ENCODE measurements at regions not wholly inside any gene's neighbourhood (a gene's known extent, or its start where the extent isn't known, plus 50 kb on each side); places are given as distances from the start of the nearest gene placed in this dataset.

- Histone ChIP-seq H4K5ac (ENCODE audit: insufficient read length, low read depth, low read length) (no peak overlapping the region), H3K4me2 (ENCODE audit: insufficient read depth in 1 of 2, low read depth in 2 of 2, low read length in 2 of 2) (no peak overlapping the region), H3K79me1 (ENCODE audit: low read depth, low read length) (no peaks in the 10 kb centered on the region), H3K14ac (ENCODE audit: insufficient read length) (no peak overlapping the region), H2BK12ac (ENCODE audit: low read depth, low read length) (no peak overlapping the region), H2BK120ac (replicated peaks; ENCODE audit: low read depth, low read length) (no peak overlapping the region), H3K4me1 (replicated peaks in 1 of 4; ENCODE audit: control insufficient read depth in 3 of 4, insufficient read depth in 4 of 4, low read length in 3 of 4) (no peaks in the 10 kb centered on the region), H3K56ac (replicated peaks; ENCODE audit: insufficient read length, low read depth, low read length) (no peak overlapping the region), H3K4ac (replicated peaks; ENCODE audit: insufficient read length, low read depth, low read length) (no peak overlapping the region), H2BK15ac (ENCODE audit: low read length) (no peak overlapping the region), H3K9ac (replicated peaks in 1 of 4; ENCODE audit: extremely low read depth in 1 of 4, low read depth in 3 of 4, low read length in 3 of 4) (no peak overlapping the region), H4K20me1 (replicated peaks in 1 of 2; ENCODE audit: control insufficient read depth in 1 of 2, insufficient read depth in 2 of 2, low read length in 2 of 2) (no peaks in the 10 kb centered on the region), H3K27me3 (replicated peaks in 1 of 4; ENCODE audit: control insufficient read depth in 3 of 4, extremely low read depth in 1 of 4, insufficient read depth in 3 of 4, low read length in 3 of 4) (no peaks in the 10 kb centered on the region), H2AK5ac (ENCODE audit: low read depth, low read length) (no peak overlapping the region), H3K18ac (ENCODE audit: extremely low read depth, low read length) (no peak overlapping the region), H2AFZ (ENCODE audit: low read length) (no peak overlapping the region), H3K9me3 (ENCODE audit: insufficient read depth in 2 of 2, low read depth in 1 of 2, low read length in 1 of 2) (no peaks in the 10 kb centered on the region), H3K36me3 (ENCODE audit: control insufficient read depth in 2 of 4, insufficient read depth in 4 of 4, low read length in 3 of 4) (no peaks in the 10 kb centered on the region), H3K4me3 (ENCODE audit: extremely low read depth in 1 of 4, insufficient read depth in 2 of 4, low read depth in 3 of 4, low read length in 4 of 4) (no peak overlapping the region), H3K79me2 (ENCODE audit: control insufficient read depth in 1 of 2, insufficient read depth in 2 of 2, low read length in 2 of 2) (no peaks in the 10 kb centered on the region), H2BK5ac (ENCODE audit: low read depth, low read length) (no peak overlapping the region), H4K91ac (replicated peaks; ENCODE audit: insufficient read length, low read length) (no peak overlapping the region), H3K23ac (ENCODE audit: insufficient read length) (no peak overlapping the region), H3K23me2 (ENCODE audit: low read depth, low read length) (no peaks in the 10 kb centered on the region), H3K27ac (ENCODE audit: low read depth, low read length) (no peak overlapping the region), H2BK20ac (ENCODE audit: low read length) (no peak overlapping the region), H4K8ac (ENCODE audit: extremely low read depth, insufficient read depth, low read length) (no peak overlapping the region)
- DNase-seq (ENCODE audit: low read depth in 1 of 2, low spot score in 2 of 2) (no peak), FAIRE-seq (no peak)
- TF ChIP-seq NANOG (IDR thresholded peaks at IDR 0.05; ENCODE audit: insufficient read depth, low read depth, low read length, poor library complexity, severe bottlenecking), result no peak
- POLR2A ChIA-PET (ENCODE audit: partially characterized antibody), result interaction anchor here (0.9 kb wide), 1 partner anchor 81 kb away, joined by 3 read pairs; no protein-coding TSS in a partner anchor
- WGBS, 2 experiments (ENCODE audit: extremely low coverage in 1 of 2, insufficient coverage in 1 of 2, insufficient read length in 1 of 2, insufficient replicate concordance in 2 of 2, low coverage in 1 of 2, low lambda C conversion rate in 2 of 2, missing lambda C conversion rate in 1 of 2), result 80% methylated on average over 1 of the region's 1 CpG; no CpG with 5 or more reads in 1 of the 2 experiments
- CTCF ChIA-PET (ENCODE audit: partially characterized antibody), result interaction anchor here (0.8 to 1.5 kb wide), 4 partner anchors 9 to 137 kb away, joined by 3 to 6 read pairs (median 3); no protein-coding TSS in a partner anchor
Measured at GRCh38 chr12:25307818-25308217, 57.1 kb upstream of the KRAS start.

All from H1 (cell line).